Keratinocyte (primary cell): ENCODE measurements at regions not wholly inside any gene's neighbourhood (a gene's known extent, or its start where the extent isn't known, plus 50 kb on each side); places are given as distances from the start of the nearest gene placed in this dataset.
"Not testable (repeated sequence)": the region's sequence is repeated elsewhere in the genome, so short reads cannot be mapped to it uniquely, and the experiment has no call there.

Source experiments
- DNase-seq: peaks from one replicate; pipeline ENCODE4 v3.0.0-alpha.2; 2011; ENCODE audit warnings: low read depth, missing footprints, low spot score
- FAIRE-seq: peaks from 2 replicates; lab custom pipeline; 2011; peaks lifted over from hg19 to GRCh38; lab: Jason Lieb, UNC
- H2AFZ ChIP-seq: 2 replicates; pipeline ENCODE4 v1.6.0; 2012; ENCODE audit warnings: low read length, control low read depth, inconsistent platforms; ENCODE audit not compliant: control insufficient read depth
- H3K27ac ChIP-seq: 2 replicates; pipeline ENCODE4 v1.5.1; 2011; ENCODE audit warnings: low read length; ENCODE audit not compliant: control insufficient read depth, insufficient read depth
- H3K27me3 ChIP-seq: 3 replicates; pipeline ENCODE4 v1.6.0; 2011; ENCODE audit warnings: low read length; ENCODE audit not compliant: control insufficient read depth, insufficient read depth; ENCODE audit errors: extremely low read depth
- H3K36me3 ChIP-seq, 2 experiments: 2 replicates in 1 of 2; 3 replicates in 1 of 2; pipeline ENCODE4 v1.5.1; 2011; ENCODE audit warnings: low read length in 2 of 2, mild to moderate bottlenecking in 1 of 2; ENCODE audit not compliant: control insufficient read depth in 2 of 2, insufficient read depth in 2 of 2; ENCODE audit errors: extremely low read depth in 1 of 2
- H3K4me1 ChIP-seq: 3 replicates; pipeline ENCODE4 v1.5.1; 2011; ENCODE audit warnings: low read length; ENCODE audit not compliant: control insufficient read depth, insufficient read depth; ENCODE audit errors: extremely low read depth
- H3K4me2 ChIP-seq: 3 replicates; pipeline ENCODE4 v1.6.0; 2011; ENCODE audit warnings: low read depth, low read length; ENCODE audit not compliant: control insufficient read depth, insufficient read depth; ENCODE audit errors: extremely low read depth
- H3K4me3 ChIP-seq, 3 experiments: fragments of 200-600 bp in 1 of 3; sonication (generic) in 1 of 3; 2 replicates in 2 of 3; 3 replicates in 1 of 3; pipeline ENCODE4 v1.5.1; 2011 to 2016; ENCODE audit warnings: low read length in 3 of 3, mild to moderate bottlenecking in 3 of 3, control low read depth in 2 of 3, inconsistent platforms in 1 of 3, low read depth in 1 of 3, mixed read lengths in 1 of 3, mixed run types in 1 of 3, moderate library complexity in 1 of 3; ENCODE audit not compliant: control insufficient read depth in 2 of 3, insufficient read depth in 2 of 3; ENCODE audit errors: extremely low read depth in 1 of 3
- H3K79me2 ChIP-seq: 2 replicates; pipeline ENCODE4 v1.6.0; 2012; ENCODE audit warnings: low read length; ENCODE audit not compliant: control insufficient read depth, insufficient read depth
- H3K9ac ChIP-seq: 3 replicates; pipeline ENCODE4 v1.6.0; 2011; ENCODE audit warnings: low read length; ENCODE audit not compliant: control insufficient read depth, insufficient read depth; ENCODE audit errors: extremely low read depth
- H3K9me1 ChIP-seq: 3 replicates; pipeline ENCODE4 v1.6.0; 2011; ENCODE audit warnings: low read length; ENCODE audit not compliant: control insufficient read depth, insufficient read depth; ENCODE audit errors: extremely low read depth
- H3K9me3 ChIP-seq: 2 replicates; pipeline ENCODE4 v1.5.1; 2012; ENCODE audit warnings: low read depth, low read length; ENCODE audit not compliant: control insufficient read depth
- H4K20me1 ChIP-seq: 3 replicates; pipeline ENCODE4 v1.6.0; 2011; ENCODE audit warnings: low read length; ENCODE audit not compliant: control insufficient read depth, insufficient read depth; ENCODE audit errors: extremely low read depth
- CTCF ChIP-seq, 3 experiments: IDR thresholded peaks in 1 of 3; conservative IDR thresholded peaks in 1 of 3; optimal IDR thresholded peaks in 1 of 3; 2 replicates in 2 of 3; 3 replicates in 1 of 3; pipeline versions ENCODE3 to v1.5.1; 2011; ENCODE audit warnings: low read length in 3 of 3, mild to moderate bottlenecking in 3 of 3, moderate library complexity in 2 of 3, control low read depth in 1 of 3, inconsistent platforms in 1 of 3; ENCODE audit not compliant: insufficient read depth in 2 of 3; ENCODE audit errors: extremely low read depth in 1 of 3
- EZH2 ChIP-seq: IDR thresholded peaks from one replicate; pipeline ENCODE4 v1.6.1; 2012; ENCODE audit warnings: inconsistent platforms, mild to moderate bottlenecking, low read length, moderate library complexity
- dilution Hi-C: fragments of 300-500 bp; cut with MboI; formaldehyde crosslinking; loops from one replicate; pipeline ENCODE4 v1.7.0; 2020; ENCODE audit warnings: low sequenced_read_pairs; ENCODE audit not compliant: extremely low pct_ligation_motif_present

GRCh38 chr5:98339141-98339848 is 434.2 kb upstream of the RGMB start:
- Histone ChIP-seq H4K20me1 (no peaks in the 10 kb centered on the region), H3K27me3 (no peaks in the 10 kb centered on the region), H3K79me2 (no peaks in the 10 kb centered on the region), H3K9me1 (no peaks in the 10 kb centered on the region), H3K4me1 (peaks cover 9% of the 10 kb centered on the region), H3K4me2 (no peak overlapping the region), H3K4me3 (no peak overlapping the region), H3K36me3 (no peaks in the 10 kb centered on the region), H3K9ac (no peak overlapping the region), H2AFZ (no peak overlapping the region), H3K9me3 (peaks cover 4% of the 10 kb centered on the region), H3K27ac (no peak overlapping the region)
- TF ChIP-seq EZH2 (no peak), CTCF (optimal IDR thresholded peaks at IDR 0.05 in 1 of 3, IDR thresholded peaks at IDR 0.05 in 1 of 3, conservative IDR thresholded peaks at IDR 0.05 in 1 of 3; ENCODE audit: extremely low read depth in 1 of 3, insufficient read depth in 2 of 3, low read length in 3 of 3) (no peak)
- no peak for FAIRE-seq
- dilution Hi-C loops, result no loop called here
- DNase-seq, result no peak

- Histone ChIP-seq H3K27ac (no peak overlapping the region), H3K4me3 (no peak overlapping the region), H3K4me2 (no peak overlapping the region), H3K27me3 (no peaks in the 10 kb centered on the region), H2AFZ (peak overlapping the region; percentile 10), H3K9ac (no peak overlapping the region), H3K79me2 (no peaks in the 10 kb centered on the region), H3K4me1 (peaks cover 9% of the 10 kb centered on the region), H4K20me1 (no peaks in the 10 kb centered on the region), H3K9me3 (peaks cover 4% of the 10 kb centered on the region), H3K9me1 (no peaks in the 10 kb centered on the region), H3K36me3 (no peaks in the 10 kb centered on the region)
- FAIRE-seq (no peak), DNase-seq (no peak)
- TF ChIP-seq EZH2 (no peak), CTCF (optimal IDR thresholded peaks at IDR 0.05 in 1 of 3, IDR thresholded peaks at IDR 0.05 in 1 of 3, conservative IDR thresholded peaks at IDR 0.05 in 1 of 3; ENCODE audit: extremely low read depth in 1 of 3, insufficient read depth in 2 of 3, low read length in 3 of 3) (no peak)
- dilution Hi-C loops, result no loop called here
These were observed 432.1 kb upstream of the RGMB start for GRCh38 chr5:98341038-98342032.

GRCh38 chr5:98342958-98343660 is 430.4 kb upstream of the RGMB start:
- DNase-seq, H3K27me3 ChIP-seq, H3K9me1 ChIP-seq, H3K4me1 ChIP-seq, H3K27ac ChIP-seq, H3K4me3 ChIP-seq, H4K20me1 ChIP-seq, dilution Hi-C loops, H3K79me2 ChIP-seq, H3K4me2 ChIP-seq, H2AFZ ChIP-seq, FAIRE-seq, H3K9ac ChIP-seq, H3K9me3 ChIP-seq, H3K36me3 ChIP-seq: not testable (repeated sequence)
